DOHH2 (cell line): ENCODE measurements at regions not wholly inside any gene's neighbourhood (a gene's known extent, or its start where the extent isn't known, plus 50 kb on each side); places are given as distances from the start of the nearest gene placed in this dataset.

ENCODE experiments used
- H3F3A ChIP-seq: fragments of 200-600 bp; sonication (generic), shearing (Covaris generic); 2 replicates; pipeline ENCODE4 v1.6.0; 2016; ENCODE audit warnings: antibody characterized with exemption, mild to moderate bottlenecking; ENCODE audit not compliant: control insufficient read depth, insufficient read depth
- H3K27ac ChIP-seq: fragments of 200-600 bp; sonication (generic); 2 replicates; pipeline ENCODE4 v1.5.1; 2014; ENCODE audit warnings: low read depth, mild to moderate bottlenecking, low read length, moderate library complexity
- H3K27me3 ChIP-seq: fragments of 200-600 bp; sonication (generic); 2 replicates; pipeline ENCODE4 v1.6.1; 2014; ENCODE audit warnings: mild to moderate bottlenecking, low read length, mixed read lengths; ENCODE audit not compliant: control insufficient read depth
- H3K36me3 ChIP-seq: fragments of 200-600 bp; sonication (generic); 2 replicates; pipeline ENCODE4 v1.6.1; 2014; ENCODE audit warnings: mild to moderate bottlenecking, low read length, moderate library complexity, mixed read lengths; ENCODE audit not compliant: control insufficient read depth
- H3K4me1 ChIP-seq: fragments of 200-600 bp; sonication (generic); 2 replicates; pipeline ENCODE4 v1.6.1; 2014; ENCODE audit warnings: mild to moderate bottlenecking, low read length, mixed read lengths; ENCODE audit not compliant: control insufficient read depth
- H3K4me2 ChIP-seq: fragments of 200-600 bp; sonication (generic); 2 replicates; pipeline ENCODE4 v1.6.0; 2014; ENCODE audit warnings: mild to moderate bottlenecking, low read length, moderate library complexity
- H3K4me3 ChIP-seq: fragments of 200-600 bp; sonication (generic); 2 replicates; pipeline ENCODE4 v1.5.1; 2014; ENCODE audit warnings: mild to moderate bottlenecking, low read length, mixed read lengths
- H3K79me2 ChIP-seq: fragments of 200-600 bp; sonication (generic); 2 replicates; pipeline ENCODE4 v1.6.1; 2014; ENCODE audit warnings: mild to moderate bottlenecking, low read length, mixed read lengths; ENCODE audit not compliant: control insufficient read depth
- H3K9me2 ChIP-seq: fragments of 200-600 bp; sonication (generic); replicated peaks from 2 replicates; pipeline ENCODE4 v1.6.1; 2014; ENCODE audit warnings: mild to moderate bottlenecking, low read length, mixed read lengths; ENCODE audit not compliant: control insufficient read depth
- H3K9me3 ChIP-seq: fragments of 200-600 bp; sonication (generic); 2 replicates; pipeline ENCODE4 v1.6.1; 2014; ENCODE audit warnings: antibody characterized with exemption, low read length, mixed read lengths; ENCODE audit not compliant: control insufficient read depth, insufficient read depth
- H4K20me1 ChIP-seq: fragments of 200-600 bp; sonication (generic); 2 replicates; pipeline ENCODE4 v1.6.0; 2014; ENCODE audit warnings: low read depth, mild to moderate bottlenecking, antibody characterized with exemption, low read length, moderate library complexity; ENCODE audit not compliant: control insufficient read depth, insufficient read depth
- EZH2phosphoT487 ChIP-seq: fragments of 200-600 bp; sonication (generic); IDR thresholded peaks from 2 replicates; pipeline ENCODE4 v1.6.1; 2017; ENCODE audit warnings: borderline replicate concordance, mild to moderate bottlenecking, antibody characterized with exemption, low read length, moderate library complexity, mixed read lengths
- TF ChIP-seq, protein P1 (sequence below): fragments of 200-600 bp; sonication (generic); IDR thresholded peaks from one replicate; pipeline ENCODE4 v1.5.1; 2014; ENCODE audit warnings: antibody characterized with exemption, mild to moderate bottlenecking, low read depth, low read length; ENCODE audit not compliant: poor library complexity, severe bottlenecking

DNA sequence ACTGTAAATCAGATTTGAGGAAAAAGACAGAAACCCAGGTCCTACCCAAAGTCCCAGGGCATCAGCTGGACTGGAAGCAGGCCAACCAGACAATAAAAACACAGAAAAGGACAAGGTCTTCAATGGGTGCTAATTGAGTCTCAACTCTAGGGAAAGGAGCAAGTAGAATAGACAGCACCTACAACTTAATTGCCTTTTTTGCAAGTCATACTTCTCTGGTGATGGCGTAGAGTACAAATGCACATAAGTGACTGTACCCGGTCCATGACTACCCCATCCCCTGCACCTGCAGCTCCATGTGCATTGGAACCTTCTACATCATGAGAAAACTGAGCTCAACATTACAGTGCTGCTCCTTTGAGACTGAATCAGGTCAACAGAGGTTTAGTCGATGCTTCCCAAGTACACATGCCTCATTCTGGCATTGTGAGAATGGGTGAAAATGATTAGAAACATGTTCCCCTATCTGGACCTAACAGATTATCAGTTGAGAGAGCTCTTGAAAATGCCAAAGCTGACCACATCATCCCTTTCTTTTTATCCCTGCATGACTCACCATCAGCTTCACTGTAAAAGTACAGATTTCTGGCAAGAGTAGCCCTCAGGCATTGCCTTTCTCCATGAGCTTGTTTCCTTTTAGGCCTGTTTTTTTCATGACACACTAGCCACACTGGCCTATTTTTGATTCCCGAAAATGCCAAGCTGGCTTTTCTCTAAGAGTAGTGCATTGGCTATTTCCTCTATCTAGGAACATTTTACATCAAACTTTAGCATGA, 298.3 kb downstream of the HS3ST1 start:
- Histone ChIP-seq H3K27me3 (no peaks in the 10 kb centered on the region), H3K9me3 (no peaks in the 10 kb centered on the region), H3K79me2 (no peaks in the 10 kb centered on the region), H4K20me1 (no peaks in the 10 kb centered on the region), H3K4me3 (no peak overlapping the region), H3K4me2 (no peak overlapping the region), H3K36me3 (no peaks in the 10 kb centered on the region), H3F3A (no peaks in the 10 kb centered on the region), H3K27ac (no peak overlapping the region), H3K9me2 (no peaks in the 10 kb centered on the region), H3K4me1 (peaks cover 8% of the 10 kb centered on the region)
- TF ChIP-seq, protein P1, sequence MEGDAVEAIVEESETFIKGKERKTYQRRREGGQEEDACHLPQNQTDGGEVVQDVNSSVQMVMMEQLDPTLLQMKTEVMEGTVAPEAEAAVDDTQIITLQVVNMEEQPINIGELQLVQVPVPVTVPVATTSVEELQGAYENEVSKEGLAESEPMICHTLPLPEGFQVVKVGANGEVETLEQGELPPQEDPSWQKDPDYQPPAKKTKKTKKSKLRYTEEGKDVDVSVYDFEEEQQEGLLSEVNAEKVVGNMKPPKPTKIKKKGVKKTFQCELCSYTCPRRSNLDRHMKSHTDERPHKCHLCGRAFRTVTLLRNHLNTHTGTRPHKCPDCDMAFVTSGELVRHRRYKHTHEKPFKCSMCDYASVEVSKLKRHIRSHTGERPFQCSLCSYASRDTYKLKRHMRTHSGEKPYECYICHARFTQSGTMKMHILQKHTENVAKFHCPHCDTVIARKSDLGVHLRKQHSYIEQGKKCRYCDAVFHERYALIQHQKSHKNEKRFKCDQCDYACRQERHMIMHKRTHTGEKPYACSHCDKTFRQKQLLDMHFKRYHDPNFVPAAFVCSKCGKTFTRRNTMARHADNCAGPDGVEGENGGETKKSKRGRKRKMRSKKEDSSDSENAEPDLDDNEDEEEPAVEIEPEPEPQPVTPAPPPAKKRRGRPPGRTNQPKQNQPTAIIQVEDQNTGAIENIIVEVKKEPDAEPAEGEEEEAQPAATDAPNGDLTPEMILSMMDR = no peak
- TF ChIP-seq EZH2phosphoT487 = no peak

DNA sequence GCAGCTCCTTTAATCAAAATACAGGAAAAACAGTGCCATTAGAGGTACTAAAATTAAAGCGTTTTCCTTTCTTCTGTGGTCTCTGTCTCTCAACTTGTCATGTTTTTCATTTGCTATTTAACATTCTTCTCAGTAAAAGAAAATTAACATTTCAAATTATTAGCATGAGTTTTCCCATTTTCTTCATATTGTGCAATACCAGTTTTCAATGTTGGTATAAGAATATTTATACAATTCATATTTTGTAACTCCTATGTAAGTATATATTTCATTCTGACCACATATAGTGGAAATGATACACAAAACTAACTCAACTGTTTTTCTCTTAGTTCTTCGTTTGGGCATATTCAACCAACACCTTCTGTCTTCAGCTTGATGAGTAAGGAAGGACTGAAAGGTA, 308.3 kb downstream of the HS3ST1 start:
- no peaks in the 10 kb centered on the region for H3K36me3 ChIP-seq
- H4K20me1 ChIP-seq = no peaks in the 10 kb centered on the region
- peaks cover 39% of the 10 kb centered on the region for H3K4me1 ChIP-seq
- H3K27me3 ChIP-seq = no peaks in the 10 kb centered on the region
- no peaks in the 10 kb centered on the region for H3K9me2 ChIP-seq
- TF ChIP-seq EZH2phosphoT487 = no peak
- TF ChIP-seq, protein P1 = no peak
- no peaks in the 10 kb centered on the region for H3F3A ChIP-seq
- no peak overlapping the region for H3K4me2 ChIP-seq
- H3K4me3 ChIP-seq = no peak overlapping the region
- no peaks in the 10 kb centered on the region for H3K9me3 ChIP-seq
- H3K27ac ChIP-seq = no peak overlapping the region
- H3K79me2 ChIP-seq = no peaks in the 10 kb centered on the region

DNA sequence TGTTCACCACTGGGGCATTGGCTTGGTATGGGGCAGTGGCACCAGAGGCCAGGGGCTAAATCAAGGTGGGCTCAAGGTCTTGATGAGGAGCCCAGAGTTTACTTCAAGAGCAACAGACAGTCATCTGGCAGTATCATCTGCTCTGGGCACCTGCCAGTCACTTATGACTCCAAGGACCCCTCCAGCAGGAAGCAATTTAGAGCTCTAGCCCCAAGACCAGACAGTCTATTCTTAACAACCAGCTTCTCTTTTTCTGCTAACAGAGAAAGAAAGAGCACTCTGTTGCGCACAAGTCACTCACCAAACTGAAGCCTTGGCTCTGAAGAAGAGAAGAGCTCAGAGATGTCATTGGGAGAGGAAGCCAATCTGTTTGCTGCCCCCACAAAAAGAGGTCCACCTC, 309.2 kb downstream of the HS3ST1 start:
- Histone ChIP-seq H3K4me1 (peaks cover 49% of the 10 kb centered on the region), H3K9me2 (no peaks in the 10 kb centered on the region), H4K20me1 (no peaks in the 10 kb centered on the region), H3K36me3 (peaks cover 4% of the 10 kb centered on the region; the same call in 1 of the 2 replicates), H3F3A (no peaks in the 10 kb centered on the region), H3K4me3 (peak overlapping the region; percentile 18; the same call in 1 of the 2 replicates), H3K79me2 (no peaks in the 10 kb centered on the region), H3K27ac (0 out of 2 replicates have a peak overlapping the region, but pooled peaks have one; percentile 13), H3K27me3 (no peaks in the 10 kb centered on the region), H3K4me2 (peak overlapping the region; percentile 49), H3K9me3 (no peaks in the 10 kb centered on the region)
- TF ChIP-seq, protein P1 = no peak
- TF ChIP-seq EZH2phosphoT487 = no peak
